IMR-90 (cell line): ENCODE measurements at regions not wholly inside any gene's neighbourhood (a gene's known extent, or its start where the extent isn't known, plus 50 kb on each side); places are given as distances from the start of the nearest gene placed in this dataset.

Source experiments
- ATAC-seq: fragments of 200-7000 bp; cut with Tn5 transposase; 2 replicates; pipeline ENCODE4 v1.9.1; 2020; ENCODE audit warnings: low read depth, mild to moderate bottlenecking, moderate library complexity
- BruUV-seq: library from RNA; stranded (reverse); fragments of 400-500 nt; replicated peaks from 2 replicates; lab custom pipeline; 2021; lab: Mats Ljungman, UMichigan
- CTCF ChIA-PET: fragments of 300-600 bp; formaldehyde crosslinking; extraction: SDS; loops from one replicate; lab custom pipeline; 2021; ENCODE audit warnings: antibody characterized with exemption; lab: Yijun Ruan, JAX
- POLR2A ChIA-PET: fragments of 300-600 bp; sonication (Branson Sonifier 250); formaldehyde crosslinking; loops from one replicate; lab custom pipeline; 2022; ENCODE audit warnings: antibody characterized with exemption; ENCODE audit not compliant: unreplicated experiment; lab: Charles Lee
- DNase-seq: peaks from one replicate; pipeline ENCODE4 v3.0.0; 2013
- H2AFZ ChIP-seq: replicated peaks from 2 replicates; pipeline ENCODE3; 2013; ENCODE audit warnings: low read length, mild to moderate bottlenecking; ENCODE audit not compliant: poor library complexity
- H2AK5ac ChIP-seq: 2 replicates; pipeline ENCODE4 v1.6.1; 2013; ENCODE audit warnings: low read depth, low read length, inconsistent platforms
- H2AK9ac ChIP-seq: replicated peaks from 2 replicates; pipeline ENCODE3; 2013; ENCODE audit warnings: mild to moderate bottlenecking, low read depth, low read length, moderate library complexity; ENCODE audit not compliant: poor library complexity
- H2BK120ac ChIP-seq: 2 replicates; pipeline ENCODE4 v1.6.1; 2013; ENCODE audit warnings: low read depth, low read length, inconsistent platforms
- H2BK15ac ChIP-seq: 3 replicates; pipeline ENCODE4 v1.6.1; 2013; ENCODE audit warnings: low read depth, low read length, inconsistent platforms
- H2BK20ac ChIP-seq: 2 replicates; pipeline ENCODE4 v1.6.1; 2013; ENCODE audit warnings: low read depth, mild to moderate bottlenecking, inconsistent platforms, low read length, moderate library complexity
- H2BK5ac ChIP-seq: 2 replicates; pipeline ENCODE4 v1.6.1; 2013; ENCODE audit warnings: mild to moderate bottlenecking, low read depth, low read length, inconsistent platforms; ENCODE audit not compliant: poor library complexity, severe bottlenecking
- H3K14ac ChIP-seq: replicated peaks from 2 replicates; pipeline ENCODE4 v1.6.1; 2013; ENCODE audit warnings: low read depth, low read length, inconsistent platforms
- H3K18ac ChIP-seq: 2 replicates; pipeline ENCODE4 v1.6.1; 2013; ENCODE audit warnings: low read depth, low read length, control low read depth
- H3K23ac ChIP-seq: 2 replicates; pipeline ENCODE4 v1.6.1; 2013; ENCODE audit warnings: low read depth, low read length, inconsistent platforms
- H3K27ac ChIP-seq: 2 replicates; pipeline ENCODE4 v1.5.1; 2013; ENCODE audit warnings: mild to moderate bottlenecking, control low read depth, low read length; ENCODE audit not compliant: insufficient read depth
- H3K27me3 ChIP-seq: 2 replicates; pipeline ENCODE4 v1.6.1; 2013; ENCODE audit warnings: low read length; ENCODE audit not compliant: control insufficient read depth, insufficient read depth
- H3K36me3 ChIP-seq: 2 replicates; pipeline ENCODE4 v1.6.1; 2013; ENCODE audit warnings: low read length, mixed read lengths; ENCODE audit not compliant: control insufficient read depth, insufficient read depth
- H3K4ac ChIP-seq: 2 replicates; pipeline ENCODE4 v1.6.1; 2013; ENCODE audit warnings: low read depth, low read length, inconsistent platforms
- H3K4me1 ChIP-seq: 2 replicates; pipeline ENCODE4 v1.6.1; 2013; ENCODE audit warnings: low read length, mixed read lengths; ENCODE audit not compliant: control insufficient read depth, insufficient read depth
- H3K4me2 ChIP-seq: 2 replicates; pipeline ENCODE4 v1.6.1; 2013; ENCODE audit warnings: low read depth, mild to moderate bottlenecking, control low read depth, low read length, moderate library complexity
- H3K4me3 ChIP-seq: 2 replicates; pipeline ENCODE4 v1.5.1; 2013; ENCODE audit warnings: low read depth, mild to moderate bottlenecking, control low read depth, low read length, moderate library complexity; ENCODE audit not compliant: insufficient read depth
- H3K56ac ChIP-seq: 2 replicates; pipeline ENCODE4 v1.6.1; 2013; ENCODE audit warnings: low read length, inconsistent platforms; ENCODE audit not compliant: insufficient read depth; ENCODE audit errors: extremely low read depth
- H3K79me1 ChIP-seq, 2 experiments: 2 replicates each; pipeline ENCODE4 v1.6.1; 2013; ENCODE audit warnings: low read length in 2 of 2, inconsistent platforms in 1 of 2, low read depth in 1 of 2
- H3K9ac ChIP-seq: 2 replicates; pipeline ENCODE4 v1.6.1; 2013; ENCODE audit warnings: low read depth, low read length, control low read depth
- H3K9me1 ChIP-seq: 2 replicates; pipeline ENCODE4 v1.6.1; 2013; ENCODE audit warnings: low read length, inconsistent platforms; ENCODE audit not compliant: insufficient read depth
- H3K9me3 ChIP-seq: 2 replicates; pipeline ENCODE4 v1.6.1; 2013; ENCODE audit warnings: low read length; ENCODE audit not compliant: control insufficient read depth, insufficient read depth
- H4K20me1 ChIP-seq: 2 replicates; pipeline ENCODE4 v1.6.1; 2013; ENCODE audit warnings: low read length, inconsistent platforms; ENCODE audit not compliant: insufficient read depth
- H4K5ac ChIP-seq: 2 replicates; pipeline ENCODE4 v1.6.1; 2013; ENCODE audit warnings: mild to moderate bottlenecking, low read depth, low read length, control low read depth
- H4K8ac ChIP-seq, 2 experiments: 2 replicates each; pipeline ENCODE4 v1.6.1; 2013; ENCODE audit warnings: low read depth in 2 of 2, low read length in 2 of 2, control low read depth in 1 of 2, inconsistent platforms in 1 of 2
- H4K91ac ChIP-seq: 2 replicates; pipeline ENCODE4 v1.6.1; 2013; ENCODE audit warnings: low read depth, low read length, inconsistent platforms; ENCODE audit not compliant: insufficient read depth
- BHLHE40 ChIP-seq: fragments of 150-350 bp; IDR thresholded peaks from 2 replicates; pipeline ENCODE4 v1.6.1; 2016; ENCODE audit warnings: mild to moderate bottlenecking, low read depth, low read length
- CEBPB ChIP-seq: IDR thresholded peaks from 2 replicates; pipeline ENCODE4 v1.6.1; 2012; ENCODE audit warnings: low read depth, low read length, improper control_type of control experiment
- FOS ChIP-seq: fragments of 150-350 bp; IDR thresholded peaks from 2 replicates; pipeline ENCODE4 v1.6.1; 2016; ENCODE audit warnings: low read depth, low read length
- MAFK ChIP-seq: IDR thresholded peaks from 2 replicates; pipeline ENCODE4 v1.6.1; 2012; ENCODE audit warnings: low read depth, low read length, improper control_type of control experiment
- MAZ ChIP-seq: IDR thresholded peaks from 2 replicates; pipeline ENCODE4 v1.6.1; 2012; ENCODE audit warnings: low read depth, mild to moderate bottlenecking, low read length, improper control_type of control experiment, moderate library complexity, borderline replicate concordance
- MXI1 ChIP-seq: IDR thresholded peaks from 2 replicates; pipeline ENCODE4 v1.6.1; 2012; ENCODE audit warnings: low read depth, mild to moderate bottlenecking, low read length, moderate library complexity, borderline replicate concordance
- NFE2L2 ChIP-seq: fragments of 150-350 bp; IDR thresholded peaks from 2 replicates; pipeline ENCODE4 v1.6.1; 2016; ENCODE audit warnings: low read depth, mild to moderate bottlenecking, low read length
- POLR2A ChIP-seq: IDR thresholded peaks from 2 replicates; pipeline ENCODE4 v1.6.1; 2012; ENCODE audit warnings: mild to moderate bottlenecking, low read depth, low read length
- RAD21 ChIP-seq: IDR thresholded peaks from 2 replicates; pipeline ENCODE4 v1.6.1; 2012; ENCODE audit warnings: low read length, improper control_type of control experiment
- RCOR1 ChIP-seq: IDR thresholded peaks from 2 replicates; pipeline ENCODE4 v1.6.1; 2012; ENCODE audit warnings: mild to moderate bottlenecking, low read length, improper control_type of control experiment; ENCODE audit not compliant: insufficient replicate concordance
- RFX5 ChIP-seq: IDR thresholded peaks from 2 replicates; pipeline ENCODE4 v1.8.0; 2012; ENCODE audit warnings: low read depth, mild to moderate bottlenecking, low read length, moderate library complexity
- SMC3 ChIP-seq: fragments of 150-350 bp; IDR thresholded peaks from 2 replicates; pipeline ENCODE4 v1.6.1; 2016; ENCODE audit warnings: low read depth, mild to moderate bottlenecking, antibody characterized with exemption, low read length, moderate library complexity
- USF2 ChIP-seq: fragments of 150-350 bp; IDR thresholded peaks from 2 replicates; pipeline ENCODE4 v1.6.1; 2017; ENCODE audit warnings: mild to moderate bottlenecking, antibody characterized with exemption, low read length, low read depth
- WGBS, 2 experiments: methylation state at CpG; one replicate each; pipeline versions ENCODE4 v1.1.5 to v1.1.7; 2013; ENCODE audit warnings: missing lambda C conversion rate in 2 of 2; ENCODE audit not compliant: insufficient read length in 1 of 2; ENCODE audit errors: extremely low coverage in 2 of 2; 5-methylcytosine and 5-hydroxymethylcytosine counted together
- dilution Hi-C: fragments of 300-500 bp; cut with HindIII; formaldehyde crosslinking; loops from one replicate; pipeline ENCODE4 v1.14.3; 2018; ENCODE audit warnings: low sequenced_read_pairs; ENCODE audit not compliant: unreplicated experiment
- in situ Hi-C: fragments of 300-500 bp; cut with MboI; formaldehyde crosslinking; loops from 3 replicates; pipeline ENCODE4 v1.14.3; 2019; ENCODE audit warnings: low sequenced_read_pairs, inconsistent platforms, mixed read lengths
- intact Hi-C: fragments of 100-400 bp; cut with micrococcal nuclease; formaldehyde crosslinking; loops from 2 replicates; pipeline ENCODE4 v1.10.0; 2022

- dilution Hi-C loops: no loop called here
These were observed 62.7 kb upstream of the IPO9 start for GRCh38 chr1:201766131-201766866.

More at GRCh38 chr1:201766131-201766866, 62.7 kb upstream of the IPO9 start:
- Histone ChIP-seq H3K79me1 (peaks cover 47 to 90% of the 10 kb centered on the region in 2 experiments), H2AK5ac (peak overlapping the region; percentile 23; the same call in 1 of the 2 replicates), H3K4me1 (peaks cover 20% of the 10 kb centered on the region), H2BK20ac (peak overlapping the region; percentile 8; the same call in 1 of the 2 replicates), H4K20me1 (peaks cover 54% of the 10 kb centered on the region), H2AFZ (no peak overlapping the region), H3K23ac (no peak overlapping the region), H3K9ac (no peak overlapping the region), H3K27me3 (no peaks in the 10 kb centered on the region), H3K4ac (no peak overlapping the region), H3K14ac (no peak overlapping the region; the same call in 1 of the 2 replicates), H3K4me3 (no peak overlapping the region), H2BK5ac (peak overlapping the region; percentile 45), H3K56ac (no peak overlapping the region), H3K9me3 (no peaks in the 10 kb centered on the region; the same call in 1 of the 2 replicates), H4K5ac (no peak overlapping the region; the same call in 1 of the 2 replicates), H4K8ac (no peak overlapping the region), H4K91ac (no peak overlapping the region), H3K27ac (no peak overlapping the region), H3K36me3 (no peaks in the 10 kb centered on the region), H3K18ac (peak overlapping the region; percentile 14; the same call in 1 of the 2 replicates), H3K4me2 (peak overlapping the region; percentile 0; the same call in 1 of the 2 replicates), H2BK120ac (peak overlapping the region; percentile 7; the same call in 1 of the 2 replicates), H2AK9ac (no peak overlapping the region), H3K9me1 (peaks cover 16% of the 10 kb centered on the region), H2BK15ac (no peak overlapping the region; the same call in 2 of the 3 replicates)
- ChIA-PET POLR2A (no interaction called here), CTCF (no interaction called here)
- BruUV-seq: no TSS peak
- WGBS, 2 experiments: 87% methylated on average over 2 of the region's 7 CpGs; no CpG with 5 or more reads in 1 of the 2 experiments
- intact Hi-C loops: no loop called here
- in situ Hi-C loops: no loop called here
- TF ChIP-seq USF2 (no peak; the same call in 1 of the 2 replicates), BHLHE40 (0 out of 2 replicates have a peak, but pooled peaks have one; percentile 10), SMC3 (no peak), MAZ (peak; percentile 36; the same call in 1 of the 2 replicates), MAFK (no peak), RCOR1 (no peak), MXI1 (no peak), RAD21 (0 out of 2 replicates have a peak, but pooled peaks have one; percentile 14), NFE2L2 (no peak), POLR2A (no peak), CEBPB (no peak), RFX5 (no peak), FOS (no peak)
- DNase-seq (peak; percentile 91), ATAC-seq (peak; percentile 76)
